GM10248 (cell line): ENCODE measurements at regions not wholly inside any gene's neighbourhood (a gene's known extent, or its start where the extent isn't known, plus 50 kb on each side); places are given as distances from the start of the nearest gene placed in this dataset.

Experiments
- CTCF ChIA-PET: fragments of 300-600 bp; sonication (Branson Sonifier 250); formaldehyde crosslinking; extraction: SDS; loops from one replicate; lab custom pipeline; 2021; ENCODE audit warnings: antibody characterized with exemption; lab: Yijun Ruan, JAX
- POLR2A ChIA-PET: fragments of 350-650 bp; sonication (Branson Sonifier 250); formaldehyde crosslinking; extraction: SDS; loops from one replicate; lab custom pipeline; 2020; ENCODE audit warnings: antibody characterized with exemption; lab: Yijun Ruan, JAX
- DNase-seq: peaks from one replicate; pipeline ENCODE4 v3.0.0; 2012; ENCODE audit errors: extremely low spot score
- CTCF ChIP-seq: IDR thresholded peaks from 2 replicates; pipeline ENCODE4 v1.5.1; 2012; ENCODE audit warnings: mild to moderate bottlenecking, low read depth; ENCODE audit errors: extremely low read depth, missing control alignments, control extremely low read depth

- CTCF ChIA-PET = interaction anchor here (1.4 kb wide), 1 partner anchor 660 kb away, joined by 4 read pairs; no protein-coding TSS in a partner anchor
- no peak for TF ChIP-seq CTCF
- DNase-seq = no peak
- POLR2A ChIA-PET = no interaction called here
These were observed 161.8 kb downstream of the PAH start for GRCh38 chr12:102755266-102755665.

GRCh38 chr12:102753802-102754201 lies 163.2 kb downstream of the PAH start:
- ChIA-PET CTCF (no interaction called here), POLR2A (no interaction called here)
- no peak for DNase-seq
- TF ChIP-seq CTCF = no peak

GRCh38 chr12:102748704-102749103 lies 168.3 kb downstream of the PAH start:
- CTCF ChIA-PET = interaction anchor here (1.4 kb wide), 1 partner anchor 20 kb away, joined by 5 read pairs; no protein-coding TSS in a partner anchor
- DNase-seq = no peak
- POLR2A ChIA-PET = no interaction called here
- no peak for TF ChIP-seq CTCF

GRCh38 chr12:102746963-102747362 lies 170.1 kb downstream of the PAH start:
- no peak for TF ChIP-seq CTCF
- DNase-seq = no peak
- CTCF ChIA-PET = interaction anchor here (1.5 to 2.0 kb wide), 5 partner anchors 10 to 809 kb away, joined by 3 to 9 read pairs (median 4); no protein-coding TSS in a partner anchor
- POLR2A ChIA-PET = no interaction called here

GRCh38 chr12:102745971-102746600 lies 171.0 kb downstream of the PAH start:
- POLR2A ChIA-PET = no interaction called here
- no peak for TF ChIP-seq CTCF
- CTCF ChIA-PET = interaction anchor here (1.1 to 2.0 kb wide), 10 partner anchors 9 to 808 kb away, joined by 3 to 9 read pairs (median 4); no protein-coding TSS in a partner anchor
- DNase-seq = no peak

GRCh38 chr12:102741196-102741595 lies 175.8 kb downstream of the PAH start:
- no peak for DNase-seq
- ChIA-PET CTCF (interaction anchor here (1.0 to 3.0 kb wide), 14 partner anchors 16 to 803 kb away, joined by 3 to 19 read pairs (median 4); no protein-coding TSS in a partner anchor), POLR2A (no interaction called here)
- TF ChIP-seq CTCF = no peak
